CD4-positive, alpha-beta T cell treated with Interleukin-10 for 1 hour (primary cell): ENCODE measurements at regions not wholly inside any gene's neighbourhood (a gene's known extent, or its start where the extent isn't known, plus 50 kb on each side); places are given as distances from the start of the nearest gene placed in this dataset.
"Not testable (repeated sequence)": the region's sequence is repeated elsewhere in the genome, so short reads cannot be mapped to it uniquely, and the experiment has no call there.

ENCODE experiments used
- DNase-seq: peaks from one replicate; pipeline ENCODE4 v3.0.0-alpha.2; 2020

DNA sequence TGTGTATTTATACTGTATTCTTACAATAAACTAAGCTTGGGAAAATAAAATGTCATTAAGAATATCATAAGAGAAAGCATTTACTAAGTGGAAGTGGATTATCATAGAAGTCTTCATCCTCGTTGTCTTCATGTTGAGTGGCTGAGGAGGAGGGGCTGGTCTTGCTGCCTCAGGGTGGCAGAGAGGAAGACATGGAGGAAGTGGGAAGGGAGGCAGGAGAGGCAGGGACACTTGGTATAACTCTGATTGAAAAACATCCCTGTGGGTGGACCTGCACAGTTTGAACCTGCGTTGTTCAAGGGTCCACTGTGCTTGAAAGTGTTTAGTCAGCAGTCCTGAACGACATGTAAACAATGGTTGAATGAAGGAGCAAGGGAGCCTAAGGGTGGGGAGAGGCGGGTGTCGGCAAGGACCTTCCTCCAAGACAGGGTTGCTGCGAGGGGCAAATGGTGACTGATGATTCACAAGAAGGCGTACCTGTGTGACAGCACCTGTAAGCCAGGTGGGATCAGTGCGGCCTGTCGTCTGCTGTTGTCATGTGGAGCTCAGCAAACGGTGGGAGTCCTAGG, 103.8 kb upstream of the KLF13 start:
- DNase-seq: no peak

DNA sequence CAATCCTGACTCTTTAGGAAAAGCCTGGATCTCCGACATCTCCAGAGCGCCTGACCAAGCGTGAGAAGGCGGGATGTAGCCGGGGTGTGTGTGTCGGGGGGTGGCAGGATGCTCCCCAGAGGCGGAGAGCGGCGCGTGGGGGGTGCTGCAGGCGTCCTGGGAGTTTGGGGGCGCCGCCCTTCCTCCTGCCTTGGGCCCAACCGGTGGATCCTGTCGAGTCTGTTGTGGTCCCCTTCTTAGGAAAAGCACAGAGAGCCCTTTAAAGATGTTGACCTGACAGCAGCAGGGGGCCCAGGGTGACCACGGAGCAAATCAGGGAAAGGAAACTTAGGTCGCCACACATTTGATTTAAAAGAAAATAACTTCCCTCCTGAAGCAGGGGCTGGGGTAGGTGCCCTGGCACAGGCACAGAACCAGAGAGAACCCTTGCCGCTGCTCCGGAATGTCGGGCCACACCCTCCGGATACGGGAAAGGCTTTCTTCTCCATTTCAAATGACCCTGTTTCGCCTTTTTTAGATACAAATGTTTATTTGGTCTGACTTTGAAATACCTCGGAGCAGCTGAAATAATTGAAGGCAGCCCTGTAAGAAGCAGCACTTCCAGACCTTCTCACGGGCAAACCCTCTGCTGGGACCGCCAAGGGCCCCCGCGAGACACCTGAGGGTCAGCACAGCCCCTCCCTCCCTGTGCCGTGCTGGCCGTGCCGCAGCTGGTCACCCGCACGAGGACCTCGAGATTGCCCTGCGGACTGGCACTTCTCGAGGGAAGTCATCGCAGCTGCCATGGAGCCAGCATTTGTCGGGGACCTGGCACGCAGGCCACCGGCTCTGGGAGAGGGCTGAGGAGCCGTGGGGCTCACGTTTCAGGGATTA, 102.9 kb upstream of the KLF13 start:
- no peak for DNase-seq

DNA sequence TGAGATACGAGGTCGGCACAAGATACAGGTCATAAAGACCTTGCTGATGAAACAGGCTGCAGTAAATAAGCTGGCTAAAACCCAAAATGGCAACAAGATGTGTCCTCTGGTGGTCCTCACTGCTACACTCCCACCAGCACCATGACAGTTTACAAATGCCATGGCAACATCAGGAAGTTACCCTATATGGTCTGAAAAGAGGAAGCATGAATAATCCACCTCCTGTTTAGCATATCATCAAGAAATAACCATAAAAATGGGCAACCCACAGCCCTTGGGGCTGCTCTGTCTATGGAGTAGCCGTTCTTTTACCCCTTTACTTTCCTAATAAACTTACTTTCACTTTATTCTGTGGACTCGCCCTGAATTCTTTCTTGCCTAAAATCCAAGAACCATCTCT, 102.0 kb upstream of the KLF13 start:
- not testable (repeated sequence) for DNase-seq

DNA sequence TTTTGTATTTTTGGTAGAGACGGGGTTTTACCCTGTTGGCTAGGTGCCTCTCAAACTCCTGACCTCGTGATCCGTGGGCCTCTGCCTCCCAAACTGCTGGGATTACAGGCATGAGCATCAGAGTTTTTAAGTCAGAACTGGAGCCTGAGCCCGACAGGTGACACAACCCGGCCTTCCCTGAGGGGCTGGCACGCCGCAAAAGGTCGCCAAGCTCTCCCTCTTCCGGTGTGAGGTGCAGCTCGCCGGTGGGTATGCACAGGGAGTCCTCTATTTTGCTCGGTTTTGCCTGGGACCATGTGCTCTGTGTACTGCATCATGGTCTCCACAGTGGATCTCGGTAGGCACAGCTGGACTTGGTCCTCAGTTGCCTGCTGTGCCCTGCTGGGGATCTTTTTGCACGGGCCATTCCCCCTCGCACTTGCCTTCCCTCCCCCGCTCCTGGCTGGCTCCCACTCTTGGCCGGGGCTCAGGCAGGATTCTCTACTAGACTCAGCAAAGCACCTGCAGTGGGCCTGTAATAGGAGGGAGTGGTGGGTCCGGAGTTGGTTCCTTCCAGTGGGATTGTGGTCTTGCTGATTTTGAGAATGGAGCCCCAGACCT, 101.2 kb upstream of the KLF13 start:
- no peak for DNase-seq

DNA sequence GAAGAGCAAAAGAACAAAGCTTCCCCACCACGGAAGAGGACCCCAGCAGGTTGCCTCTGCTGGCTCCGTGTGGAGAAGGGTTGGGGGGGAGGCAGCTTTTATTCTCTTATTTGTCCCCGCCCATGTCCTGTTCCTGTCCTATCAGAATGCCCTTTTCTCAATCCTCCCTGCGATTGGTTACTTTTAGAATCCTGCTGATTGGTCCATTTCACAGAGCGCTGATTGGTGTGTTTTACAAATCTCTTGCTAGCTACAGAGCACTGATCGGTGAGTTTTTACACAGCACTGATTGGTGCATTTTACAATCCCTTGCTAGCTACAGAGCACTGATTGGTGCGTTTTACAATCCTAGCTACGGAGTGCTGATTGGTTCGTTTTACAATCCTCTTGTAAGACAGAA, 100.6 kb upstream of the KLF13 start:
- DNase-seq: no peak

DNA sequence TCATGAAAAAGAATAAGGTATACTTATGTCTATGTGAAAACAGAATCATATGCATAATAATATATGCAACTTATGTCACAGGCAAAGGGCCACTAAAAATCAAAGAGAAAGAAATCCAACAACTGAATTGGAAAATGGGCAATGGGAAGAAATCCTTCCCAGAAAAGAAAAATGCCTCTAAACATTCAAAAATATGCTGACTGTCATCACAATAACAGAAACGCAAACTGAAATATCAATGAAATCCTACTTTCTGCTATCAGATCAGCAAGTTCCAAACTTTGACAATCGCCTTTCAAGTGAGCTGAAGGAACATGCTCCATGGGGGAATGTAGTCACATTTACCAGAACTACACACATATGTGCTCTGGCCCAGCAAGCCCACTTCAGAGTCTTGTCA, 99.4 kb upstream of the KLF13 start:
- no peak for DNase-seq

DNA sequence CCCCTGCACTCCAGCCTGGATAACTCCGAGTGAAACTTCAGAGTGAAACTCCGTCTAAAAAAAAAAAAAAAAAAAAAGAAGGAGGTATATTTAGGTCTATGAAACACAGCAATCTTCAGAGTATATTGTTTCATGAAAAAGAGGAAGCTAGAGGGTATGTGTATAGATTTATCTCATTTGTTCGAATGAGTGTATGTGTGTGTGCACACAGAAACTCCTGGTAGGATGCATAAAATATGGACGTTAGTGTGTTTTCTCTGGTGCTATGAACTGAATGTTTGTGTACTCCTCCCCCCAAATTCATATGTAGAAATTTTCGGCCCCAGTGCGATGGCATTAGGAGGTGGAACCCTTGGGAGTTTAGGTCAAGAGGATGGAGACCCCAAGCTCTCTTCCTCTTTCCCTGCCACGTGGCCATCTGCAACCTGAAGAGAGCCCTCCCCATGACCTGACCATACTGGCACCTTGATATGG, 98.6 kb upstream of the KLF13 start:
- no peak for DNase-seq

DNA sequence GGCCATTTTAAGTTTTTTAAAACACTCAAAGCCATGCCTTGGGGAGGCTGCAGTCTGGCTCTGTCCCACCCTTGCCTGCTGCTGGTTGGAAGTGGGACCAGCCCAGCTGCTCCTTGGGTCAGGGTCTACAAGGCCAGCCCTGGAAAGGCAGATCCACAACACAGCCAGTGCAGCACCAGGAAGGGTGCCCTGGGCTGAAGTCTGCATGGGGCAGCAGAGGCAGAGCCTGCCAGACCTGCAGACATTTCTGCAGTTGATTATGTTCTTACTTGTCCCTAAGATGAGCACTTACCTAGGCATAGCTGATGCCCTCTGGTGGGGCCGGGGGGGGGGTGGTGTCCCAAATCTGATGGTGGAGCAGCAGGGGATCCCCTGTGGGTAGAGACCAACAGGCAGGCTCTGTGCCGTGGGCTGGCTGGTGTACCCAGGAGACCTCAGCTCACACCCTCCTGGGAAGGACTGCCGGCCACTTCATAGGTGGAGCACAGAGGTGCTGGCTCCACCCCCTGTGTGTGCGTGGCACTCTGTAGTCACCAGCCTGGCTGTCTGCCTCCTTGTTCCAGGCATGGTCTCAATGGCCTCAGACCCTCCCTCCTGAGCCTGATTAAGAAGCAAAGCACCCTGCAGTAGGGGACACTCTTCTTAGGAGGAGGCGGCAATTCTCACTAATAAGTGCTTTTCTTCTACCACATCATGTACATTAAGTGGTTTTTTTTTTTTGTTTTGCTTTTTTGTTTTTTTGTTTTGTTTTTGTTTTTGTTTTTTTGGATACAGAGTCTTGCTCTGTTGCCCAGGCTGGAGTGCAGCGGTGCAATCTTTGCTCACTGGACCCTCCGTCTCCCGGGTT, 97.4 kb upstream of the KLF13 start:
- no peak for DNase-seq

DNA sequence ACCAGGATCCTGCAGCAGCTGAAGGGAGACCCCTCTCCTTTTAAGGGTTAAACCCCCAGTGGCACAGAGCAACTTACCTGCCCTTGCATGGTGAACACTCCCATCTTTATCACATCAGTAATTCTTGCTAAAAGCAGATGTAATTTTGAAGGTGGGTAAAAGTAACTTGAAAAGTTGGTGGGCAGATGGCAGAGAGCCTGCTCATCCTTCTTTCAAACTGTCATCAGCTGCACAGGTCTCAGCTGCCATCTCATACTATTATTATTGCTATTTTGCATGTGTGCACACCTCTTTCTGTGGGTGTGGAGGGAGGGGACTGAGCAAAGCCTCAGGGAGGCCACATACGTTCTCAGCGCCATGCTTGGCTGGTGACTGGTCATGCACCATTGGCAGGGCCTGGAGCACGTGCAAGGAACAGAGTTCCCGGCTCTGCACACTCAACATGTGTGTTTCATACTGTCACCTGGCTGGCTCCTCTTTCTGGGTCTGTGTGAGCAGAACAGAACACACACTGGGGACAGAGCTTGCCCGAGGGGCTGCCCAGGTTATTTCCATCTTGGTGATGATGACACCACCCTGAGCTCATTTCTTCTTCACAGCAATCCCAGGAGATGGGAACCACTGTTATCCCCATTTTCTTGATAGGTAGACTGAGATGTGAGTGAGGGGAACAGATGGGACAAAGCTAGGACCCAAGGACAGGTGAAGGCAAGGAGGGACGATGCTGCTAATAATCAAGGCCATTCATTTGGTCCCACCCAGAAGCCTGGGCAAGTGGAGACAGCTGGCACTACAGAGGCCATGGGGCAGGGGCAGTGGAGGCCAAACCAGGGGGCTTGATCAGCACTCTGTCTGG, 95.8 kb upstream of the KLF13 start:
- no peak for DNase-seq

DNA sequence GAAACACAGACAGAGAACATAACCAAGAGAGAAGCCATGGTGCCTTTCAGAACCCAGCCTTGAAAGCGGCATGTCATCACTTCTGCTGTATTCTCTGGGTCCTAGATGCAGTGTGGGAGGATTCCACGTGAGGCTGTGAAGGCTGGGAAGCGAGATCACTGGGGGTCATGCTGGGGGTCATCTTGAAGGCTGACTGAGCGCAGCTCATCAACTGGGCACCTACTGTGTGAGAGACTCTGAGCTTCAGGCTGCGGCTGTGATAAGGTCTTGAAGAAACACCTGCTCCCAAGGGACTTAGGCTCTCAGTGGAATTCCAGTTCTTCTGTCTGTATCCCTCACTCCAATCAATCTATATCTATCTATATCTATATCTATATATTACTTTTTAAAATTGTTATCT, 91.8 kb upstream of the KLF13 start:
- DNase-seq: no peak

DNA sequence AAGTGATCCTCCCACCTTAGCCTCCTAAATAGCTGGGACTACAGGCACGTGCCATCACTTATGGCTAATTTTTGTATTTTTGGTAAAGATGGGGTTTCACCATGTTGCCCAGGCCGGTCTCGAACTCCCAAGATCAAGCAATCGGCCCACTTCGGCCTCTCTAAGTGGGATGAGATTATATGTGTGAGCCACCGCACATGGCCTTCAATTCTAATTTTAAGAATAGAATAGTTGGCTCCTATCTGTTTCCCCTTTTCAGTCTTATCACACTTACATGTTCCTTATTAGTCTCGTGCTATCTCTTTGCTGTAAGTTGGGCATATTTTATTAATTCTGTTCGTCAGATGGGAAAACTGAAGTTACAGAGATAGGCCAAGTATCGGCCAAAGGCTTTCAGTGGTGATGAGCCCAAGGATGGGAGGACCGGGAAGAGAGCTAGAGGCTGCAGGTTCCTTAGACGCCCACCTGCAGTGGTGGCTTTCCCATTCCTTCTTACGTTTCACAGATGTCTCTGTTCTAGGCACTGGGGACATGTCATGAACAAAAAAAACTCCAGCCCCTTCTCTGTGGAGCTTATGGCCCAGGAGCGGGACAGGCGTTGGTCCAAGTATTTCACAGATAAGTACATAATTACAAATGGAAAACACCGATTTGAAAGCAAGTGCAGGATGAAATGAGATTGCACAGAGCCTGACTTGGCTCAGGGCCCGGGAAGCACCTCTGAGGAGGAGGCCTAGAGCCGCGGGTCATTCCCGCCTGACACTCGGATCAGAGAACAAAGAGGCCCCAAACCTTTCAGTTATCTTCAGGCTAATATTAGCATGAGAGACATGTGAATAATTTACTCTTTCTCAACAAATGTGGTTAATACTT, 91.1 kb upstream of the KLF13 start:
- DNase-seq: no peak

DNA sequence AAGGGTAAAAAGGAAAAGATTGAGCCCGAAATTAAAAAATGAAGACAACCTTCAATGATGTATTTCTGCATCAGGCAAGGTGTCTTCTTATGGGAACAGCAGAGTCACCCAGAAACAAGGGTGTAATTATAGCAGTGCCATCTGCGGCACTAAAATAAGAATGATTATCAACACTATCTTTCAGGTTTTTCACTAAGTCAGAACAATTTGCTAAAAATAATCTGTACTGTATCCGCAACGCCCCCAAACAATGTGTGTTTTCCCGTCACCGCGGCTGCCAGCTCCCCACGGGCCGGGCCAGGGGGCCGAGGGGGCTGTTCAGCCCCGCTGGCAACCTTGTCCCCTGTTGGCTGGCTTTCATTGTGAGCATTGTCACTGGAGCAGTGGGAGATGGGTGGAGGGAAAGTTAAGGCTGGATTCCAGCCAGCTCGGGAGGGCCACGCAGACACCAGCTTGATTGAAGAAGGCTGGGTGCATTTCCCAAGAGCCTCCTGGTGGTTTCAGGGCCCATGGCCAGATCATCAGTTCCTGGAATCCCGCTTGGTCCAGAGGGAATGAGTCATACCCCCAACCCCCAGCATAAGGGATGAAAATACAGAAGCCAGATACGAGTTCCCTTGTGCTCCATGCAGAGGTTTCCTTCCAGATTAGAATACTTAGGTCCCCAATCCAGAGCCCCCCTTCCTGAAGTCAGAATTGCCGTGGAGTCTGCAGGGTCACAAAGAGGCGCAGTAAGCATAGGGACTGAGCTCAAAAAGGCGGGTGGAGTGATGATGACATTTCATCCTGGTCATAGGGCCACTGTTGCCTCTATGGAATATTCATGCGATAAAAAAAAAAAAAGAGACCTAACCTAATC, 90.2 kb upstream of the KLF13 start:
- DNase-seq: no peak

DNA sequence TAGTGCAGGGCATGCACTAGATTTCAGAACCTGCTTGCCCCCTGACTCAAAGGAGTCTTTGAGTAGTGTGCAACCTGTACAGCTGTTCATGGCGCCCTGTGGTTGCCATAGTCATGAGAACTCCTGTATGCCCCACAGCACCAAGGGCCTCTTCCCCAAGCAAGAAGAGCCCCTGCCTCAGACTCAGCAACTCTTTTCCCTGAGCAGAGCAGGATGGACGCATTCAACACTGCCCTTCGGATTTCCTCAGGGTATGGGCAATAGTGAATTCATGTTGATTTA, 89.7 kb upstream of the KLF13 start:
- DNase-seq: no peak

DNA sequence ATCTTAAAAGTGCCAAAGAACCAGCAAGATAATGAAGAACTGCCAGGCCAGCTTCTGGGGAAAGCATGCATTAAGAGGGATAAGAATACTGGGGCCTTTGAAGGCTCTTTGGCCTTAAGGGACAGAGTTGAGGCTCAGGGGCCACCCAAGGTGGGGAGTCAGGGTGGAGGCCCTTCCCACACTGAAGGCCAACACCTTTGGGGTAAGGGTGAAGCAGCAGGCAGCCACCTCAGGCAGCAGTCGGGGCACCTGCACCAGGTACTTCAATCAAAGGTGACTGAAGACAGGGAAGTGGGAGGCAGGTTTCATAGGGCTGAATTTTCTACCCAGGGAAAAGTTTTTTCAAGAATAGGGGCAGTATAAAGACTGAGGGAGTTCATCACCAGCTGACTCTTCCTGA, 87.7 kb upstream of the KLF13 start:
- no peak for DNase-seq

DNA sequence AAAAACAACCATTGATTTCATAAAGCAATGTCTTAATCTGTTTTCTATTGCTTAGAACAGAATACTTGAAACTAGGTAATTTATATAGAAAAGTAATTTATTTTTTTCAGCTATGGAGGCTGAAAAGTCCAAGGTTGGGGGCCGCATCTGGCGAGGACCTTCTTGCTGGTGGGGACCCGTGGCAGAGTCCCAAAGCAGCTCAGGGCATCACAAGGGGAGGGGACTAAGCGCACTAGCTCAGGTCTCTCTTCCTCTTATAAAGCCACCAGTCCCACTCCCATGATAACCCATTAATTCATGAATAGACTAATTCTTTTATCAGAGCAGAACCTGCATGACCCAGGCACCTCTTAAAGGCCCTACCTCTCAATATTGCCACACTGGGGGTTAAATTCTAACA, 87.2 kb upstream of the KLF13 start:
- no peak for DNase-seq

DNA sequence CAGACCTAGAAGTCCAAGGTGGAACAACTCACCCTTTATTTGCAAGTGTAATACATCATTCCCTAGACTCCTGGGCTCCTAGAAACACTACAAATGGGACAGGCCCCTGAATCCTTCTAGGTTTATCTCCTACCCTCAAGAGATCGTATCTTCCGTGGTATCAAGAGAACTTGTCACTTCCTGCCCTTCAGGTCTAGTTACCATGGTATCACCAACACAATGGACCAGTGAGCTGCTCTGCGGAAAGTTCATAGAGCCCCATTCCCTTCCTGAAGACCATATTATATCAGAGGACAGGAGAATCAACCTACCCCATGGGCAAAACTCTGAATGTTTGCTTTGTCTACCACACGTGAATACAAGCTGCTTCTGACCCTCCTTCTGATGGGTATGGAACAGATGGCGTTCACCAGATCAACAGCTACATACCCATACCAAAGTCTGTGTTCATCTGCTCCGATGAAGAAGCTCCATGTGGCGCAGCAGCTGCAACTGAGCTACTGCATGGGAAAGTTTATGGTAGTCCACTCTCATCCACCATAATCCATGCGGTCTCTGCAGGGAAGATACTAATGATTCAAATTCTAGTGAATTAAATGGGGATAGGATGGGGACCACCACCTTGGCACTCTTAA, 84.6 kb upstream of the KLF13 start:
- DNase-seq: peak; percentile 78

DNA sequence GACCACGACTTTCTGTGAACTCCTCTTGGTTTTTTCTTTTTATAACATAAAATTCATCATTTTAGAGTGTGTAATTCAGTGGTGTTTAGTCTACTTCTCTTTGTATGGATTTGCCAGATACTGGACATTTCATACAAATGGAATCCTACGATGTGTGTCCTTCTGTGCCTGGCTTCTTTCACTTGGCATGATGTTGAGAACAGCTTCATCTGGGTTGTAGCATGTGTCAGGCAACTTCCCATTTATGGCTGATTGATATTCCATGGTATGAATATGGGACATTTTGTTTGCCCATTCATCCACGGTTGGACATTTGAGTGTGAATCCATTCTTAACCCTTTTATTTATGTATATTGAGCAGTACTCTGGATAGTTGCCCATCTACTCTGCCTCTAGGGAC, 82.7 kb upstream of the KLF13 start:
- no peak for DNase-seq

DNA sequence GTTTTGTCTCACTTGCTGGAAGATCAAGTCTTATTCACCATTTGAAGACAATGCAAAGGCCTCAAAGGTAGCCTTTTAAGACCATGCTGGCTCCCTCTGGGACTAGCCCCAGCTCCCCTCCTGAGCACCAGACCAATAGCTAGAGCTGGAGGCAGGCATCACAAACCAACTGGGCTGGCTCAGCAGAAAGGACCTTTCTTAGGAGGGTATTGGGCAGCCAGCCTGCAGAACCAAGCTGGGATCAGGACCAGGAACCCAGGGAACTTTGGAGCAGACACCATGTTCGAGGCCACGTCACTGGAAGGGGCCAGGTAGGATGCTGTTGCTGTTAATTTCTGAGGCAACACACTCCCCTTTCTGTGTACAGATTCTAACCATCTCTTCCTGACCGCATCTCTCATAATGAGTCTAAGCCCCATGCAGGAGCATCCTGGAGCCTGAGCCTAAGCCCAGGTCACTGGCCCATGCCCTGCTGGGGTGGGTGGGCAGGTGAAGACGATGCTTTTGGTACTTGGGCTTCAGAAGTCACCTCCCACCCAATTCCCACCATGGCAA, 81.4 kb upstream of the KLF13 start:
- no peak for DNase-seq

DNA sequence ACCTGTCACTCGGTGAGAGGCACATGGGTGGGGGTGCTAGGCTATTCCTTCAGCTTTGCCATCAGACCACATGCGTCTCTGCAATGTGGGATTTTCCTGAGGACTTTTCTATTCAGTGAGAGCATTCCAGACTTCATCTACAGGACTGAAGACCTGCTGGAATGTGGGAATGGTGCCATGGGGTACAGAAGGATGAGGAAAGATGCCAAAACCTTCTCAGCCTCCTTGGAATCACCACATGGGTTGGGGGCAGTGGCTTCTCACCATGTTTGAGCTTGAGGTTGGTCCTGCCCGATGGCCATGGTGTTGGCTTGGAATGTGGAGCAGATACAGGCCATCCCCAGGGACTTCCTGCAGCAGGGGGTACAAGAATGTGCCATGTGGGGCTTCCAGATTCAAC, 80.9 kb upstream of the KLF13 start:
- DNase-seq: no peak

DNA sequence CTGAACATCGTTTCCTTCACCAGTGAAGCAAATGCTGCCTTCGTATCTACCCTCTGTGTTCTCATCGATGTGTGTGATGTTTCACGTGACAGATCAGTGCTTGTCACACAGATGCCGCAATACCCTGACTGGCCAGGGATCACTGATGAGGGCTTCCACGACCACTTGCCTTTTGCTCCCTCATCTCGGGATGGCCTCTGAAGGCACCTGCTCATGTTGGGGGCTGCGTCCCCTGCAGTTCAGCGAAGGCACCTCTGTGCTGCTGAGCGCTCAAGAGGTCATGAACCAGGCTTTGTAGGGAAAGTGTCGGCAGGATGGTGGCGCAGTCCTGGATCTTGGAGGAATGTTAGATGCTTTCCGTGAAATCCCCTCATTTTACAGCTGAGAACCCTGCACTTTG, 79.2 kb upstream of the KLF13 start:
- no peak for DNase-seq
